BLaER1 (cell line): ENCODE measurements at regions not wholly inside any gene's neighbourhood (a gene's known extent, or its start where the extent isn't known, plus 50 kb on each side); places are given as distances from the start of the nearest gene placed in this dataset.
"Not testable (repeated sequence)": the region's sequence is repeated elsewhere in the genome, so short reads cannot be mapped to it uniquely, and the experiment has no call there.

ENCODE experiments used
- H3K27ac ChIP-seq: shearing (Covaris generic); formaldehyde crosslinking; 2 replicates; pipeline ENCODE4 v1.8.1; 2022
- H3K27me3 ChIP-seq: shearing (Covaris generic); formaldehyde crosslinking; 2 replicates; pipeline ENCODE4 v1.8.1; 2022
- H3K36me3 ChIP-seq: shearing (Covaris generic); formaldehyde crosslinking; 2 replicates; pipeline ENCODE4 v1.8.1; 2022
- H3K4me1 ChIP-seq: shearing (Covaris generic); formaldehyde crosslinking; 2 replicates; pipeline ENCODE4 v1.8.1; 2022
- H3K4me2 ChIP-seq: shearing (Covaris generic); formaldehyde crosslinking; 2 replicates; pipeline ENCODE4 v1.8.1; 2022
- H3K4me3 ChIP-seq: shearing (Covaris generic); formaldehyde crosslinking; 2 replicates; pipeline ENCODE4 v1.8.1; 2022
- H3K9ac ChIP-seq: shearing (Covaris generic); formaldehyde crosslinking; 2 replicates; pipeline ENCODE4 v1.8.1; 2022
- H3K9me3 ChIP-seq: shearing (Covaris generic); formaldehyde crosslinking; 2 replicates; pipeline ENCODE4 v1.8.1; 2022
- H4K20me1 ChIP-seq: shearing (Covaris generic); formaldehyde crosslinking; 2 replicates; pipeline ENCODE4 v1.8.1; 2022
- Cebpa-rat ChIP-seq: shearing (Covaris generic); IDR thresholded peaks from 2 replicates; pipeline ENCODE4 v1.8.1; 2022

- Histone ChIP-seq H3K27ac (no peak overlapping the region), H3K4me2 (peak overlapping the region; percentile 59)
These were observed 117.2 kb upstream of the IGLL5 start for GRCh38 chr22:22770280-22770871.

GRCh38 chr22:22770881-22771280 is 116.7 kb upstream of the IGLL5 start:
- Histone ChIP-seq H3K4me3 (no peak overlapping the region), H3K9me3 (no peaks in the 10 kb centered on the region), H3K36me3 (no peaks in the 10 kb centered on the region), H3K9ac (no peak overlapping the region), H4K20me1 (no peaks in the 10 kb centered on the region), H3K27ac (no peak overlapping the region), H3K4me1 (peaks cover 65% of the 10 kb centered on the region), H3K4me2 (peak overlapping the region; percentile 59; the same call in 1 of the 2 replicates), H3K27me3 (no peaks in the 10 kb centered on the region)
- TF ChIP-seq Cebpa-rat: no peak

More at GRCh38 chr22:22770280-22770871, 117.2 kb upstream of the IGLL5 start:
- no peaks in the 10 kb centered on the region for H4K20me1 ChIP-seq
- H3K9me3 ChIP-seq: no peaks in the 10 kb centered on the region
- TF ChIP-seq Cebpa-rat: no peak
- no peaks in the 10 kb centered on the region for H3K36me3 ChIP-seq
- H3K4me3 ChIP-seq: no peak overlapping the region
- no peaks in the 10 kb centered on the region for H3K27me3 ChIP-seq
- peaks cover 68% of the 10 kb centered on the region for H3K4me1 ChIP-seq
- no peak overlapping the region for H3K9ac ChIP-seq

GRCh38 chr22:22771696-22772377 is 115.8 kb upstream of the IGLL5 start:
- H4K20me1 ChIP-seq: no peaks in the 10 kb centered on the region
- no peaks in the 10 kb centered on the region for H3K9me3 ChIP-seq
- H3K9ac ChIP-seq: no peak overlapping the region
- H3K27me3 ChIP-seq: no peaks in the 10 kb centered on the region
- H3K4me3 ChIP-seq: no peak overlapping the region
- no peaks in the 10 kb centered on the region for H3K36me3 ChIP-seq
- peak overlapping the region; percentile 49; the same call in 1 of the 2 replicates for H3K27ac ChIP-seq
- TF ChIP-seq Cebpa-rat: no peak
- H3K4me1 ChIP-seq: peaks cover 58% of the 10 kb centered on the region
- H3K4me2 ChIP-seq: peak overlapping the region; percentile 59

- Histone ChIP-seq H3K9ac (no peak overlapping the region), H3K9me3 (no peaks in the 10 kb centered on the region), H3K27me3 (no peaks in the 10 kb centered on the region), H3K4me1 (peaks cover 58% of the 10 kb centered on the region), H3K27ac (no peak overlapping the region), H3K4me3 (no peak overlapping the region), H3K36me3 (no peaks in the 10 kb centered on the region), H3K4me2 (peak overlapping the region; percentile 59), H4K20me1 (no peaks in the 10 kb centered on the region)
- TF ChIP-seq Cebpa-rat: no peak
These were observed 115.2 kb upstream of the IGLL5 start for GRCh38 chr22:22772396-22772795.

GRCh38 chr22:22772883-22773282 is 114.7 kb upstream of the IGLL5 start:
- TF ChIP-seq Cebpa-rat: no peak
- no peak overlapping the region for H3K27ac ChIP-seq
- H3K4me3 ChIP-seq: no peak overlapping the region
- H3K4me2 ChIP-seq: 0 out of 2 replicates have a peak overlapping the region, but pooled peaks have one; percentile 59
- H3K36me3 ChIP-seq: no peaks in the 10 kb centered on the region
- H3K27me3 ChIP-seq: no peaks in the 10 kb centered on the region
- H3K9ac ChIP-seq: no peak overlapping the region
- H3K4me1 ChIP-seq: peaks cover 58% of the 10 kb centered on the region
- H4K20me1 ChIP-seq: no peaks in the 10 kb centered on the region
- H3K9me3 ChIP-seq: no peaks in the 10 kb centered on the region

GRCh38 chr22:22773427-22773826 is 114.2 kb upstream of the IGLL5 start:
- H4K20me1 ChIP-seq: no peaks in the 10 kb centered on the region
- peak overlapping the region; percentile 79; the same call in 1 of the 2 replicates for H3K4me2 ChIP-seq
- no peaks in the 10 kb centered on the region for H3K27me3 ChIP-seq
- no peaks in the 10 kb centered on the region for H3K36me3 ChIP-seq
- H3K4me3 ChIP-seq: no peak overlapping the region
- peaks cover 58% of the 10 kb centered on the region for H3K4me1 ChIP-seq
- no peak overlapping the region for H3K27ac ChIP-seq
- no peak overlapping the region for H3K9ac ChIP-seq
- TF ChIP-seq Cebpa-rat: no peak
- no peaks in the 10 kb centered on the region for H3K9me3 ChIP-seq

GRCh38 chr22:22773979-22774604 is 113.5 kb upstream of the IGLL5 start:
- H3K27ac ChIP-seq: no peak overlapping the region
- H3K9me3 ChIP-seq: no peaks in the 10 kb centered on the region
- TF ChIP-seq Cebpa-rat: no peak
- peak overlapping the region; percentile 79 for H3K4me2 ChIP-seq
- no peak overlapping the region for H3K4me3 ChIP-seq
- H3K27me3 ChIP-seq: no peaks in the 10 kb centered on the region
- no peak overlapping the region for H3K9ac ChIP-seq
- peaks cover 58% of the 10 kb centered on the region for H3K4me1 ChIP-seq
- no peaks in the 10 kb centered on the region for H3K36me3 ChIP-seq
- no peaks in the 10 kb centered on the region for H4K20me1 ChIP-seq

GRCh38 chr22:22774762-22775161 is 112.9 kb upstream of the IGLL5 start:
- not testable (repeated sequence) for H3K4me3 ChIP-seq, H3K27ac ChIP-seq, H3K9me3 ChIP-seq, H3K27me3 ChIP-seq, H3K9ac ChIP-seq, H4K20me1 ChIP-seq, H3K36me3 ChIP-seq
- peaks cover 58% of the 10 kb centered on the region for H3K4me1 ChIP-seq
- H3K4me2 ChIP-seq: peak overlapping the region; percentile 79

- Histone ChIP-seq H3K4me2 (no peak overlapping the region), H3K27ac (no peak overlapping the region), H3K9me3 (no peaks in the 10 kb centered on the region), H3K36me3 (no peaks in the 10 kb centered on the region), H4K20me1 (no peaks in the 10 kb centered on the region), H3K27me3 (no peaks in the 10 kb centered on the region), H3K4me1 (peaks cover 45% of the 10 kb centered on the region), H3K9ac (no peak overlapping the region), H3K4me3 (no peak overlapping the region)
- TF ChIP-seq Cebpa-rat: no peak
These were observed 111.5 kb upstream of the IGLL5 start for GRCh38 chr22:22776121-22776520.

- no peaks in the 10 kb centered on the region for H4K20me1 ChIP-seq
- no peaks in the 10 kb centered on the region for H3K9me3 ChIP-seq
- H3K4me2 ChIP-seq: no peak overlapping the region
- no peak overlapping the region for H3K27ac ChIP-seq
- TF ChIP-seq Cebpa-rat: no peak
- H3K36me3 ChIP-seq: no peaks in the 10 kb centered on the region
- no peak overlapping the region for H3K9ac ChIP-seq
- H3K4me1 ChIP-seq: peaks cover 14% of the 10 kb centered on the region
- H3K4me3 ChIP-seq: no peak overlapping the region
- H3K27me3 ChIP-seq: no peaks in the 10 kb centered on the region
These were observed 108.4 kb upstream of the IGLL5 start for GRCh38 chr22:22779213-22779612.
